ENCODE measurements at regions not wholly inside any gene's neighbourhood (a gene's known extent, or its start where the extent isn't known, plus 50 kb on each side); places are given as distances from the start of the nearest gene placed in this dataset.

- TF ChIP-seq EZH2 (optimal IDR thresholded peaks at IDR 0.05; ENCODE audit: low read depth, low read length) (no peak), CTCF (IDR thresholded peaks at IDR 0.05; ENCODE audit: low read length) (no peak)
These were observed 951.3 kb downstream of the EPHA7 start for GRCh38 chr6:92468066-92468465.

All from MM.1S (cell line).